NT2/D1 (cell line): ENCODE measurements at regions not wholly inside any gene's neighbourhood (a gene's known extent, or its start where the extent isn't known, plus 50 kb on each side); places are given as distances from the start of the nearest gene placed in this dataset.

Experiments used
- YY1 ChIP-seq: IDR thresholded peaks from 2 replicates; pipeline ENCODE4 v1.6.1; 2011; ENCODE audit not compliant: insufficient read length, insufficient read depth
- ZNF274 ChIP-seq: IDR thresholded peaks from 2 replicates; pipeline ENCODE4 v1.6.1; 2011; ENCODE audit warnings: mild to moderate bottlenecking, low read depth, low read length

DNA sequence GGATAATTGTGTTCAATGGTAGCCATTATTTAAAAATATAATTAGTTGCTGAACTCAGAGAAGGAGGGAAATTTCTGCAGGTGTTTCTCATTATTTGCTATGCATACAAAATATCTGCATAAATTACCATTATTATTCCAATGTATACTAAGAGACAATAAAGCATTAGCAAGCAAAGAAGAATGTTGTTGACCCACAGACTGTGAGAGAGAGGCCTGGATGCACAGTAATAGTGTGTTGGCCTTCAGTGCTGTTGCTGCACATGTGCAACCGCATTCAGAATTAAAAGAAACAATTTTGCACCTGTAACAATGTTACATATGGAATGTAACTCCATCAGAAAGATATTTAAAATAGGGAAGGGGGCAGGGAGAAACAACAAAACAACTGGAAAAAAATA lies 155.6 kb upstream of the KCNH8 start:
- TF ChIP-seq ZNF274 (no peak), YY1 (no peak)
